ENCODE measurements at regions not wholly inside any gene's neighbourhood (a gene's known extent, or its start where the extent isn't known, plus 50 kb on each side); places are given as distances from the start of the nearest gene placed in this dataset.

DNA sequence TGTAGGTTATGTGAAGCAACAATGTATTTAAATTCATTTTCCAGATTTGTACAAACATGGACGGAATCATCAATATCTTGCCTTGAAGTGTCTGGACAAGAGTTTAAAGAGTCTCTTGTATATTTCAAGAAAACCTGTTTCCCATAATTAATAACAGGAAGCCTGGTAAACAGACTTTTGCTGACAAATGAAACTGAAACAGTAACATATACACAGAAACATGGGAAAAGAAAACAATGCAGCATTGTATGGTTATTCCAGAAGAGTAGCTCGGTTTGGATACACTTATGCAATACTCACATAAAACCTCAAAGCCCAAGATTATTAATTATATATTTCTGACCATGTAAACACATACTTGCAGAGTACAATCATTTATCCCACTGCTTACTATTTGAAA lies 265.5 kb downstream of the PTPRC start:
- DNase-seq (ENCODE audit: low spot score) = no peak

DNA sequence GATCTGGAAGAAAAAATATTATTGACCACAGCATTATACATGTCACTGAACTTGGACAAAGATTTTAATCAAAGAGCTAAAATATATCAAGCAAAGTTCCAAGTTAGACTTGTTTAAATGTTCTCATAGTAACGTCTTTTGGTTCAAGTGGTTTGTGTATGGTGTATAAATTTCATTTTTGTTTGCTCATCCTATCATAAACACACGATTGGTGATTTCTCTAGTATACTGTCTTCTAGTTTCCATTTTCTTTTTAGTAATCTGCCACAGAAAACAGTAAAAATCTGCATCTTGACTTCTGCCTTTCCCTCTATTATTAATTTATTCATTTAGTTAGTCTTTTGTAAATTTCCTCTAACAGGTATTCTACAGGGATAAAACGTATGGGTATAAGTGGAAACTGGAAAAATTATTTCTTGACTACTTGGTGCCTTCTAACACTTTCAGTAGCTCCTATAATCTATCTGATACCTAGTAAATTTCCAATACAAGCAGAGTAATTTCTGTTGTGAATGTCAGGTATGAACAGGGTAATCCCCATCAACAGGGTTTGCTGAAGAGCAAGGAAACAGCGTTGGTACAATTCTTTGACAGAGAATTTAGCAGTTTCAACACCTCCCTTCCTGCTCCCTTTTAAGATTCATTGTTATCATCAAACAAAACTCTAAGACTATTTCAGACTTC lies 268.0 kb downstream of the PTPRC start:
- DNase-seq (ENCODE audit: low spot score) = no peak

DNA sequence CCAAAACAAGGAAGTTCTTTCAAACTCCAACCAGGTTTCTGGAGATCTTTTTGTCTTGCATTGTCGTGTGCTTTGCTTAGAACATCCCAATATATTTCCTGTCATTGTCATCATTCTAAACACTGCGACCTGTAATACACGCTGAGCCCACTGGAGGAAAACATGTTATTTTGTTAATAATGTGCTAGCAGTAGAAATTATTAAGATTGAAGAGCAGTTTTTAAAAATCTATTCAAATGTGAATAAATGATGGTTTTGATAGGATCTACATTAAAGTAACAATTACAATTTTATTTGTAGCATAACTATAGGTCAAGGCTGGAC lies 268.5 kb downstream of the PTPRC start:
- DNase-seq (ENCODE audit: low spot score) = no peak

DNA sequence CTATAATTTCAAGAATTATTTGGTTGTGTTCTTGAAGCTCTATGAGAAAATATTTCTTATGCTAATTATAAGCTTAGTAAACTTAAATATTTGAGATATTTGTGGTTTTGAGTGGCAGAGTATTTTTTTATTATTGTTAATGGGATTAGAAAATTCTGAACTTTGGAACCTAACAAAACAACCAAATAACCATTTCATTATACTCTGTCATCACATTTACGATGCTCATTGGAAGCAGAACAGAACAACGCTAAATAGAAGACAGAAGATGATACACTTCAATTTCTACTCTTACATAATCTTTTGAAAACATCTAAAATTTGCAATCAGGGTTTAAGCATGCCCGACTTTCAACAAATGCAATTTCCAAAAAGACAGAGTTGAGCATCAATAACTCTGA lies 270.2 kb downstream of the PTPRC start:
- no peak for DNase-seq (ENCODE audit: low spot score)

DNA sequence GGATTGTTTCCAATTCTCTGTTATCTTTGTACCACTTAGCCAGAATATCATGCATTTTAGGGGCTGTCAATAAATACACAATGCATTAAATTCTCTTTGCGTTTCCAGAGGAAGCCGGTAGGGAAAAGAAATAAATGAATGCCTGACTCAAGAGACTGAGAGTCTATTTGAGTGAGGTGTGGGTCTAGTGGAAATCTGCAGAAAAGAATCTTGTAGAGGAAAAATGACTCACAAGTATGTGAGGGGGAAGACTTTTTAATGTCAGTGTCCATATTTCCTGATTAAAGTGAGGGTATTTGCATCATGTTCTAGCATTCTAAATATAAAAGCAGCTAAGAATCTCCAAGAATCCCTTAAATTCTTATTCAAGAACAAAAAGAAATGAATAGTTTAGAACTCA lies 271.1 kb downstream of the PTPRC start:
- DNase-seq (ENCODE audit: low spot score) = no peak

DNA sequence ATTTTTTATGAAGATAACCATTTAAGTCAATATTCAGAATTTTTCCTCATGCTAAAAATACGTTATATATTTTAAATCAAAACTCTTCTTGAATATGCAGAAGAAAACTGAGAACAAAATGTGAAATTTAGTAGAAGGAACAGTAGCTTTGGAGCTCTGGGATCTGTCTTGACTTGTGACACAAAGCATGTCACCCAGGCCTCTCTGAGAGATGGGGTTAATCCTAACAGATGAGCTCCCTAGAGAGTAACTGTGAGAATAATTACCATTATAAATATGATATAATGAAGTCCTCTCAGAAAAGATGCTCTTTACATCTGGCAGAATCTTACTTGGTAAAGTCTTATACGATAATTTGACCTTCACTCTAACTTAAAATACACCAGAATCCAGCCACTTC lies 272.0 kb downstream of the PTPRC start:
- DNase-seq (ENCODE audit: low spot score) = no peak

DNA sequence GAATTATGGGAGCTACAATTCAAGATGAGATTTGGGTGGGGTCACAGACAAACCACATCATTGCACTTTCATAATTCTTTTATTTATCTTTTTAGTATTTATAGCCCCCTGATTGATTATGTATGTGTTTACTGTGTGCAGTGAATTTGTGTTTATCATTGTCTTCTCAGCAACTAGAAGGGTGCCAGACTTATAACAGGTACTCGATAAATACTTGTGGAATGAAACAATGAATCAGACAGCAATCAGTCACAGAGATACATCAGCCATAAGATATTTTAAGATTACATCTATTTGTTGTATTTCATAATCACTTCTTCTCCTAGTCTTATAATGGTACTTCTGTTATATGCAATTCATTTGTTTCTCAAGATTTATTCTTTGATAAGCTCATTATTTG lies 273.2 kb downstream of the PTPRC start:
- no peak for DNase-seq (ENCODE audit: low spot score)

DNA sequence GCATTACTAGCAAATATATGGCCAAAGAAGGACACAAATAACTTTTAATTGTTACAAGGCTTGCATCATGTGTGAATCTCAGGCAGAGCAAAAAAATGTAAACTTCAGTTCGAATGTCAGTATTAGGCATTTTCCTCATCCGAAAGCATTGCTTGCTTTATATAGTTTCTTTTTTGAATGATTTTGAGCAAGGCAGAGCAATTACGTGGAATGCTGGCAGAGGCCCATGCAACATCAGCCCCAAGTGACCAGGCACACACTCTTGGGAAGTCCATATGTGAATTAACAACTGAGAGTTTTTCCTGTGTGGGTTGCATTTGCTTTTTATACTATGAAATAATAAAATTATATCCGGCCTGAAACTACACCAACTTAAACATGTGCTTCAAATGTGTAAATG lies 274.8 kb downstream of the PTPRC start:
- no peak for DNase-seq (ENCODE audit: low spot score)

DNA sequence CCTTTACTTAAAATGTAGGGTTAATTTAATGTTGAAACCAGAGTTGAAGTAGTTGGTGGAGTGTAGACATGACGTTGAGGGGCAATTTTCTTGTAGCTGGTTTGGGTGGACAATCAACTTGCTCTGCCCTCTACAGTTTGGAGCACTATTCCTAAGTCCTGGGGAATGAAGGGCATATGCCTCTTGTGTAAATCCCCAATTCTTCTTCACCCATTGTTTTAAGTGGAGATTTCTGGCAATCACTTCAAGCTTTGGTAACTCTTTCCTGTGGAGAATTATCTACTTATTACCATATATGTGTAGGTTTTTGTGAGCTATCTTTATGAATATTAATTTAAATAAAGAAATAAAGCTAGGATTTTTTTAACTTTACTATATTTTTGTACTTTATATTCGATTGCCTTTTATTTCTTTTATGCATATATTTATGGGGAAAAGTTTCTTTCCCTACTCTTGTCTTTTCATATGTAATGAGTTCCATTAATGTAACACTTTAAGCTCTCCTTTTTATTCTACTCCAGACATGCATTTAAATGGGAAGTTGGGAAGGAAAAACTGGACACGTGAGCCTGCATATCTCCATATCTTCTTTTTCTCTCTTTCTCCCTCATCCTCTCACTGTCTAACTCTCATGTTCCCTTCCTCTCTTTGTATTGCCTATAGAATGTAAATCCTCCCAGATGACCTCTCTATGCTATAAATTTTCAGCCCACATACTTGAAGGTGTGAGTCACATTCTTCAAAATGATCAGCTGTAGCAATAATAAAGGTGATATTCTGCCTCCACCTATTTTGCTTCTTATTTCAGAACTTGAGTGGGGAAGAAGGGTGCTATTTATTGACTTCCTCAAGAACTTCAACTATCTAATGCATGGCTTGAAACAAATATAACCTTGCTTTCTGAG lies 276.7 kb downstream of the PTPRC start:
- DNase-seq (ENCODE audit: low spot score) = no peak

DNA sequence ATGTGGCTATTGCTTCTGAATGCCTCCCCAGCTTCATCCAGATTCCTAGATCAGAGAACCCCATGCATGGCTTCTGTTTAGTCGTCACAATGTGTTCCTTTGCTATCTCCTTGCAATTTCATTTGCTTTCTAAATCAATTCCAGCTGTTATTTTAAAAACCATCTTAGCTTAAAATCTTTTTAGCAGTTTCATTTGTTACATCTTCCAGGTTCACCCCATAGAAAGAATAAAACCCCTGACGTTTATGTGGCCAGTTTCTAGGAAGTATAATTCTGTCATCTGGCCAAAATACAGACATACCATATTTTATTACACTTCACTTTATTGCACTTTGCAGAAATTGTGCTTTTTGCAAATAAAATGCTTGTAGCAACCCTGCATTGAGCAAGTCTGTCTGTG lies 278.4 kb downstream of the PTPRC start:
- no peak for DNase-seq (ENCODE audit: low spot score)

DNA sequence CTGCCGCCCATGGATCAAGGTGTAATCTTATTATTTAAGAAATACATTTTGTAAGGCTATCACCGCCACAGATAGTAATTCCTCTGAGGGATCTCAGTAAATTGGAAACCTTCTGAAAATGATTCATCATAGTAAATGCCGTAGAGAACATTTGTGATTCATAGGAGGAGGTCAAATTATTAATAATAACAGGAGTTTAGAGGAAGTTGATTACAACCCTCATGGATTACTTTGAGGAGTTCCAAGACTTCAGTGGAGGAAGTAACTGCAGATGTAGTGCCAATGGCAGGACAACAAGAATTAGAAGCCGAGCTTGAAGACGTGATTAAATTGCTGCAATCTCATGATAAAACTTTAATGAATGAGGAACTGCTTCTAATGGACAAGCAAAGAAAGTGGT lies 280.1 kb downstream of the PTPRC start:
- DNase-seq (ENCODE audit: low spot score) = no peak

DNA sequence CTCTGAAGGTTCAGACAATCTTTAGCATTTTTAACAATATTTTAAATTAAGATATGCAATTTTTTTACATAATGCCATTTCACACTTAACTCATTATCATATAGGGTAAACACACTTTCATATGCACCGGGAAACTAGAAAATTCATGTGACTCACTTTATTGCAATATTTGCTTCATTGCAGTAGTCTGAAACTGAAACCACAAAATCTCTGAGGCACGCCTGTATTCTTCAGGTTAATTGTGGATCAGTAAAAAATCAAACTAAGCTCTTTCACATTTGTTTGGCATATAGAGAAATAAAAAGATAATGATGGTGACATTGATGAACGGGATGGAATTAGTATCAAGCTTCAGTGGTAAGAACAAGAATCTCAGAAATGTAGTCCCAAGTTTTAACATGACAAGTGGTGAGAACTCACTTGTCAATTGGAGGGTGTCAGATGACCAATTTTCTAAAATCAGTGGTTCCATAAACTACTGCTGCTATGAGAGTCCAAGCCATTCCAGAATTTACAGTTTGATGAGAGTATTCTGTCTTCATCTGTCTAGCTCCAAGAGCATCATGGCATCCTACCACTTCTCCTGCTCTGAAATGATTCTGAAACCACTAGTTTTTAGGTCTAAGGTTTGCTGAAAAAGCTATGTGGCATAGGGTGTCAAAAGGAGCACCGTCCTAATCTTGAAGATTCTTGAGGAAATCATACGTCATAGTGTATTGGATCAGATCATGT lies 281.0 kb downstream of the PTPRC start:
- DNase-seq (ENCODE audit: low spot score) = no peak

DNA sequence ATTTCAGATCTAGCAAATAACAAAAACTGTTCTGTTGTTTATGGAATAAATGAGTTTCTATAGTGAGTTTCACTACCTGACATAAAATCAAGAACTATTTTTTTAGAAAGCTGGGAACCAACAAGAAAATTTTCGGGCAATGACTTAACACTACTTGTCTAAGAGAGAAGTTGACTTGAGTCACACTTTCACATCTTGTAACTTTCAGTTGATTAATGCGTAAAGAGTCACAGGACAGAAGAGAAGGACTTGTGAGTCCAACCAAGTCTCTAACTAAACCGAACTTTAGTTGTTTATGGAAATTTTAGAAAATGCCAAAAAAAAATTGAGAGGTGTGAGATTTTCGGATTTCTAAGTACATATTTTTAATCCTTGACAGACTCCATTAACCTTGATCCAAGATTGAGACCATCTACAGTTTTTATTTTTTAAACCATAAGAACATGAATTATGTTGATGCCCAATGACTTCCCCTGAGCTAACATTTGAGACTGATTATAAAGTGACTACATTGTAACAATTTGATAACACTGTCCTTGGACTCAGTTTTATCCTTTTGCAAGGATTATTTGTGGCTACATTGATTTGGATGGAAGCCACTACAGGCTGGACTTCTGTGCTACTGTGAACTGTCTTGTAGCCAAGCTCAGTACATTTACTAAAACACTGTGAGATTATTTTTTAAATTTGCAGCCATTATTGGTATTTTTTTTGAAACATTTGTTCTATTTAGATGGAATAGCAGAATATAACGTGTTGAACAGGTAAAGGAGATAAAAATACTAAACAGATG lies 284.0 kb downstream of the PTPRC start:
- no peak for DNase-seq (ENCODE audit: low spot score)

DNA sequence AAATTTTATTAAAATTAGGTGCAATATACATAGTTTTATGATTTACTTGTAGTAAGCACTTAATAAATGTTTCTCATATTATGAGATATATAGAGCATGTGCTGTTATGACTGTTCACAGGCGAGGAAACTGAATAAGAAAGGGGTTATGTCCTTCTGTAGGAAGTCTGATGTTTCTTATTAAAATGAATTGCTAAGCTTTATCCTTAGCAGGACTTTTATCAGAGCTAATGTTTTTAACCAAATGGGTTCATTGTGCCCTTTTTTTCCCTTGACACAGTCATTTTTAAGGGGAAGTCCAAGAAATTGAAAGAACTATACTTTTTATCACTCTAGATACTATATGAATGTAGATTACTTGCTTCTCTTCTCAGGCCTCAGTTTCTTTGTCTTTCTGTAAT lies 285.2 kb downstream of the PTPRC start:
- DNase-seq (ENCODE audit: low spot score) = no peak

DNA sequence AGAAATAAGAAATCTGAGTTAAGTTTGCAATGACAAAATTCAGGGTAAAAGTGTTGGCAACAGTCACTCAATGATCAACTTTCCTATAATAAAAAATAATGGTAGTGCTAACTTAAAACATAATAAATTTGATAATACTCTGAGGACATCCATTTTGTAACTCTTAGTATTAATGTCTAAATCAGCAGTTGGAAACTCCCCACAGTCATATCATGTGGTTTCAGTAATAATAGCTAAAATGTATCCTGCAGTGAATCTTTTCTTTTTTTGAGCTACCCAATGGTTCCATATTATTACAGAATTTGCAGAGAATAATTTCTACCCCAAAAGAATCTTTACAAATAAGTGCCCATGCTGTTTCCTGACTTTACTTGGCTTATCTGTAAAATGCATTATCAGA lies 286.7 kb downstream of the PTPRC start:
- no peak for DNase-seq (ENCODE audit: low spot score)

DNA sequence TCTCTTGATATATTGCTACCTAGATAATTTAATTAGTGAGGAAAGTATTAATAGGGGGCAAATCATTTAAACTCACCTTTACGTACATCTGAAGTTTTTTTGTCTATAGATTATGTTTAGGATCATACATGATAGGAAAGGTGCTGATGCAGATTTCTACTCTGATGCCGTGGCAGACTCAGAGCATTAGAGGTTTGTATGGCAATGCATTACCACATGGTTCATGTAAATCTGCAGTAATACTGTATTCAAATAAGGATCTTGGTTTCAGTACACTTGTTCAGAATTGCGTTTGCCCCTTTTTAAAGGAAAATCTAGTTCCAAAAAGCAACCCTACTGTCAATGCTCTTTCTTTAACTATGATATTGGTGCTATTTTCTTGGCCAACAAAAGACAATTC lies 288.3 kb downstream of the PTPRC start:
- DNase-seq (ENCODE audit: low spot score) = no peak

DNA sequence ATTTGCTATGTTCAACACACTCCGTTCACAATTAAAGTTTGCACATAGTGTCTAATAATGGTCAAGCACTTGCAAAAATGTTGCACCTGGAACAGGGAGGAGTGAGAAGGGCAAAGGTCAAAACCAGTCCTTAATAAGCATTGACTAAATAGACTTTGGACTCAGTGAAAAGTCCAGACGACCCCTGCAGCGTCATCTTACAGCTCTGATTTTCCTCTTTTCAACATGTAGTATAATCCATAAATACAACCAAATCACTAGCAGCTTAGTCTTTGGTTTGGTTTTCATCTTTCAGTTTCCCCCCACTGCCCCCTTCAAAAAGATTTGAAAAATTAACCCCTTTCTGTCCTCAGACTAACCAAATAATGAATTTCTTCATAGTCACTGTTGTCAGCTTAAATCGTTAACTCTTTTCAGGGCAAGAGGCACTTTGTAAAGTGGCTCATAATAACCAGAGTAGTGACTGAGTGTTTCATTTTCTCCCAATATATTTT lies 290.3 kb downstream of the PTPRC start:
- DNase-seq (ENCODE audit: low spot score) = no peak

DNA sequence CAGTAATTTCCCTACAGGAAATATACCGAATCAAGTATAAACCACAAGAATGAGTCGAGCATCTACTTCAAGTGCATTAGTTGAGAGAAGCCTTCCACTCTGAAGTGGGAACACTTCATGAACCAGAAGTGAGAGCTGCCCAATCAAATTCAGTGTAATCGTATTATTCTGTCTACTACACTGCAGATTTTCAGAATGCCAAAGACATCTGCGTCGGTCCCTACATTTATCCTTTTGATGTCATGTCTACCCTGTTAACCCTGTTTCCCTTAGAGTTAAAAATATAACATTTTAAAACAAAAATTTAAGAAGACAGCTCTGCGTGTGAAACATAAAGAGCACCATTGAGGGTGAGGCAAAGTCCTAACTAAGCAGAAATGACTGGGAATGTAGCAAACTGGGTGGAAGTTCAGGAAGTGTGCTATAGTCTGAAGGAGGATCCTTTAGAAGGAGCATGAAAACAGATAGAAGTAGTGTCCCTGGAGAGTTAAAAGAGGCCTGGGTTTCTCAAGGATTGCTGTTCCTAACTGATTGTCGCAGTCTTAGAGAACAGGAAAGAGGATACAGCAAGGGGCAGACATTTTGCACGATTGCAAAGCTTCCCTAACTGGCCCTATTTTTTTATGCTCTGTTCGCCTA lies 291.2 kb downstream of the PTPRC start:
- DNase-seq (ENCODE audit: low spot score) = no peak

DNA sequence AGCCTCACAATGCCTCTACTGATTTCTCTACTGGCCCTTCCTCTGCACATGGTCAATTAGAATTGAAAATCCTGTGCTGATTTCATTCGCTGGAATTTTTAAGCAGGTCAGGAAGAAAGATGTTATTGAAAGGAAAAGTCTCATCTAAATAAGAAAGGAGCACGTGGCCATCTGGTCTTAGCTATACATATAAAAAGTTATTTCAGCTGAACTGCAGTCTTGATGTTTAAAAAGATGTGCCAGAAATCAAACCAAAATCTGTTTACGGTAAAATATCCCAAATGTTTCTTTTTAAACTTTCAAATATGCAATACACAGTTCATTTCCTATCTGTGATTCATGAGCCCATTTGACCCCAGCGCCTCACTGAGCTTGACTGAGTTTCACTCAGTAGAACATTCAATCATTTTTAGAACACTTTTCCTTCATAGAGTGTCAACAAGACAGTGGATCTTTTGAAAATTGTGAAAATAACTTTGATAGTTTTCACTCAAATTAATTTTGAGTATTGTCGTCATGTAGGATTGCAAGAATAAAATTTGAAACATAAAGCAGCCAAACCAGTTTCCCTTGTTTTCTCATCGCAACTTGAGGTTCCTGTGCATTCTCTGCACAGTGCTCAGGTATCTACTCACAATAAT lies 293.6 kb downstream of the PTPRC start:
- DNase-seq (ENCODE audit: low spot score) = no peak

DNA sequence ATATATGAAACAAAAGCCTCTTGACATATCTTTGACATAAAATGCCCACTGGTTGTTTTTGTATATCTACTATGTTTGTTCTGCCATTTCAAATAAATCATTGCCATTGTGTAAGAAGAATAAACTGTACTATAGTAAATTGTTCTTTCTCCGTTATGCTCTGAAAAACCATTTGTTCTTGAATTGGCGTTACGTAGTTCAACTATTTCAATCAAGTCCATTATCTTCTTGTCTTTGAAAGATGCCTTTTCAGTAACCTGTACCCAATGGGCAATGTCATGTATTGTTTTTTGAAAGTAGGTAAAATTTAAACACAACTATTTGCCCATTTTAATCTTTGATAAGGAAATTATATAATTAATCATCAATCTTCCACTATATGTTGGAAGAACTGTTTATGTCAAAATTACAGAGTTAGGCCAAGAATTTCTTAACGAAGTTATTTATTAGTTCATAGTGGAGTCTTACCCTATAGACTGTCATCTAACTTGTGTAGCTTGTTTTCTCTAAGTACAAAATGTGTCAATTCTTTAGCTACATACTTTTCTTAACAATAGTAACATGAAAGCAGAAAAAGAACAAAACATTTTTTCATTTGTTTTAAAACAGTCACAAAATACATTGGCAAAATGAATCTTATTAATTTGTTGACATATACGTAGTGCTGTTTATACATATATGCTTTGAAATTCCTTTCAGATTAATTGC lies 294.8 kb downstream of the PTPRC start:
- no peak for DNase-seq (ENCODE audit: low spot score)

DNA sequence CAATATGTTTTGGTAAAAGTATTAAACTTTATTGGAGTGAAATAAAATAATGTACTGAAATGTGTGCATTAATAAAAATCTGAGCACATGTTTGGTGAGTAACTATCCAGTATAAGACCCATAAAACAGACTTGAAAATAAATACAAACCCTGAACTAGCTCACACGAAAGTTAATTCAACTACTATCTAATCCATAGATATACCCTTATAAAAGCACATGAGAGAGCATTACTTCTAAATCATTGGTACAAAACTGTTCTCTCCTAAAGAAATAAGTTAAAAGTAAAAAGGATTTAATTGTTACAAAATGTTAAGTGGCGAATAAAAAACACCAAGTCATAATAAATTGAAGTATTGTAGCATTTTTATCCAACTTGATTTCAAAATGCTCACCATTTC lies 295.6 kb downstream of the PTPRC start:
- DNase-seq (ENCODE audit: low spot score) = no peak

All from HuH-7.5 (cell line).